WTC11 (cell line): ENCODE measurements at regions not wholly inside any gene's neighbourhood (a gene's known extent, or its start where the extent isn't known, plus 50 kb on each side); places are given as distances from the start of the nearest gene placed in this dataset.

Experiments used
- ATAC-seq: fragments of 200-7000 bp; cut with Tn5 transposase; 2 replicates; pipeline ENCODE4 v1.10.0; 2021; ENCODE audit warnings: mild to moderate bottlenecking, moderate library complexity
- CTCF ChIA-PET: fragments of 300-600 bp; sonication (Branson Sonifier 250); formaldehyde crosslinking; loops from one replicate; lab custom pipeline; 2021; ENCODE audit warnings: antibody characterized with exemption; lab: Charles Lee
- POLR2A ChIA-PET: fragments of 350-600 bp; sonication (Branson Sonifier 250); formaldehyde crosslinking; loops from one replicate; lab custom pipeline; 2021; ENCODE audit warnings: antibody characterized with exemption; lab: Charles Lee
- DNase-seq: peaks from one replicate; pipeline ENCODE4 v3.0.0; 2021; ENCODE audit warnings: low spot score
- H3K27ac Mint-ChIP-seq: 2 replicates; pipeline ENCODE4 v1.8.0; 2021; ENCODE audit warnings: mixed read lengths
- H3K27me3 Mint-ChIP-seq: 2 replicates; pipeline ENCODE4 v1.8.0; 2021; ENCODE audit warnings: low read depth, mild to moderate bottlenecking, moderate library complexity, mixed read lengths
- H3K36me3 Mint-ChIP-seq: 2 replicates; pipeline ENCODE4 v1.8.0; 2021; ENCODE audit warnings: mixed read lengths
- H3K4me1 Mint-ChIP-seq: 2 replicates; pipeline ENCODE4 v1.8.0; 2022; ENCODE audit warnings: mixed read lengths
- H3K4me3 Mint-ChIP-seq: 2 replicates; pipeline ENCODE4 v1.8.0; 2021; ENCODE audit warnings: mild to moderate bottlenecking, moderate library complexity, mixed read lengths
- H3K9me3 Mint-ChIP-seq: 2 replicates; pipeline ENCODE4 v1.8.0; 2021; ENCODE audit warnings: mixed read lengths
- CREB1 ChIP-seq: sonication (generic); formaldehyde crosslinking; IDR thresholded peaks from 2 replicates; pipeline ENCODE4 v1.8.0; 2023; ENCODE audit warnings: mild to moderate bottlenecking, missing genetic modification reagents
- FOXJ3 ChIP-seq: sonication (generic); formaldehyde crosslinking; IDR thresholded peaks from 2 replicates; pipeline ENCODE4 v1.9.0; 2021; ENCODE audit warnings: missing genetic modification reagents, mild to moderate bottlenecking, borderline replicate concordance
- GABPB1 ChIP-seq: sonication (generic); formaldehyde crosslinking; IDR thresholded peaks from 2 replicates; pipeline ENCODE4 v1.8.1; 2023; ENCODE audit warnings: mild to moderate bottlenecking, missing genetic modification reagents
- IRF2 ChIP-seq: sonication (generic); formaldehyde crosslinking; IDR thresholded peaks from 2 replicates; pipeline ENCODE4 v1.8.0; 2022; ENCODE audit warnings: low read depth, missing genetic modification reagents, borderline replicate concordance
- JAZF1 ChIP-seq: fragments of 250-450 bp; sonication (Bioruptor Pico); IDR thresholded peaks from 2 replicates; pipeline ENCODE4 v1.9.0; 2021; ENCODE audit warnings: moderate library complexity, mild to moderate bottlenecking, inconsistent platforms
- JUN ChIP-seq: sonication (generic); formaldehyde crosslinking; IDR thresholded peaks from 2 replicates; pipeline ENCODE4 v1.8.0; 2023; ENCODE audit warnings: mild to moderate bottlenecking, missing genetic modification reagents
- MYBL2 ChIP-seq: sonication (generic); formaldehyde crosslinking; IDR thresholded peaks from 2 replicates; pipeline ENCODE4 v1.8.1; 2023; ENCODE audit warnings: mild to moderate bottlenecking, moderate library complexity, missing genetic modification reagents
- NFATC4 ChIP-seq: fragments of 250-450 bp; sonication (Bioruptor Pico); IDR thresholded peaks from 2 replicates; pipeline ENCODE4 v1.9.0; 2021; ENCODE audit warnings: mild to moderate bottlenecking
- NFE2L1 ChIP-seq: sonication (generic); formaldehyde crosslinking; IDR thresholded peaks from 2 replicates; pipeline ENCODE4 v1.8.1; 2023; ENCODE audit warnings: missing genetic modification reagents
- SMAD3 ChIP-seq: sonication (generic); formaldehyde crosslinking; IDR thresholded peaks from 2 replicates; pipeline ENCODE4 v1.8.0; 2022; ENCODE audit warnings: missing genetic modification reagents, mild to moderate bottlenecking, borderline replicate concordance
- ZNF219 ChIP-seq: sonication (generic); formaldehyde crosslinking; IDR thresholded peaks from 2 replicates; pipeline ENCODE4 v1.8.0; 2023; ENCODE audit warnings: missing genetic modification reagents, mild to moderate bottlenecking, borderline replicate concordance
- ZNF317 ChIP-seq: sonication (generic); formaldehyde crosslinking; IDR thresholded peaks from 2 replicates; pipeline ENCODE4 v1.8.1; 2023; ENCODE audit warnings: low read depth, mild to moderate bottlenecking, moderate library complexity, missing genetic modification reagents, borderline replicate concordance
- TF ChIP-seq, protein P1 (sequence below): fragments of 250-450 bp; sonication (Bioruptor Pico); IDR thresholded peaks from 2 replicates; pipeline ENCODE4 v2.1.2; 2022; ENCODE audit warnings: mild to moderate bottlenecking, moderate library complexity
- TF ChIP-seq, protein P2 (sequence below): sonication (generic); formaldehyde crosslinking; IDR thresholded peaks from 2 replicates; pipeline ENCODE4 v1.8.1; 2023; ENCODE audit warnings: mild to moderate bottlenecking, missing genetic modification reagents, moderate library complexity
- TF ChIP-seq, protein P3 (sequence below): sonication (generic); formaldehyde crosslinking; IDR thresholded peaks from 2 replicates; pipeline ENCODE4 v1.8.1; 2022; ENCODE audit warnings: mild to moderate bottlenecking, missing genetic modification reagents, moderate library complexity, borderline replicate concordance
- TF ChIP-seq, protein P4 (sequence below): sonication (generic); formaldehyde crosslinking; IDR thresholded peaks from 2 replicates; pipeline ENCODE4 v1.8.0; 2022; ENCODE audit warnings: missing genetic modification reagents
- TF ChIP-seq, protein P5 (sequence below): fragments of 250-450 bp; sonication (Bioruptor Pico); conservative IDR thresholded peaks from 2 replicates; pipeline ENCODE4 v1.9.0; 2021; ENCODE audit warnings: mild to moderate bottlenecking
- TF ChIP-seq, protein P6 (sequence below): fragments of 250-450 bp; sonication (Bioruptor Pico); IDR thresholded peaks from 2 replicates; pipeline ENCODE4 v1.9.0; 2021; ENCODE audit warnings: moderate library complexity, mild to moderate bottlenecking, inconsistent platforms, borderline replicate concordance
- TF ChIP-seq, protein P7 (sequence below): fragments of 250-450 bp; sonication (Bioruptor Pico); IDR thresholded peaks from 2 replicates; pipeline ENCODE4 v1.9.0; 2021; ENCODE audit warnings: mild to moderate bottlenecking
- TF ChIP-seq, protein P8 (sequence below): sonication (generic); formaldehyde crosslinking; IDR thresholded peaks from 2 replicates; pipeline ENCODE4 v1.8.0; 2022; ENCODE audit warnings: mild to moderate bottlenecking, missing genetic modification reagents

DNA sequence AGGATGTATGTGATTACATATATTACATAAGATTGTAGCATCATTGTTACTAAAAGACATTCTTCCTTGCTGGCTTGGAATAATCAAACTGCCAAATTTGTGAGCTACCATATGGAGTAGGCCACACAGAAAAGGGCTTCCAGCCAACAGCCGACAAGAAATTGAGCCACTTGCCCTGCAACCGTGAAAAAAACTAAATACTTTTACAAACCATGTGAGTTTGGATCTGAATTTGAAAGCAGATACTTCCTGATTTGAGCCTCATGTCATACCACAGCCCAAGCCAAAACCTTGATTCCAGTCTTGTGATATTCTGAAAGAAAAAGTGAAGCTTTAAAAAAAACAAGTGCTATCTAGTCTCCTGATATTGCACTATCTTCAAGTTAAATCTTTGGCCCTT is 55.6 kb upstream of the PRMT6 start:
- no peaks in the 10 kb centered on the region for H3K36me3 Mint-ChIP-seq
- ATAC-seq = no peak
- POLR2A ChIA-PET = no interaction called here
- CTCF ChIA-PET = no interaction called here
- no peaks in the 10 kb centered on the region; the same call in 1 of the 2 replicates for H3K27me3 Mint-ChIP-seq
- no peak overlapping the region for H3K4me3 Mint-ChIP-seq
- no peak for DNase-seq
- no peak overlapping the region for H3K27ac Mint-ChIP-seq
- TF ChIP-seq NFATC4 (CRISPR knock-in tag) (no peak), ZNF317 (CRISPR knock-in tag) (no peak), JAZF1 (CRISPR knock-in tag) (no peak), CREB1 (CRISPR knock-in tag) (no peak), ZNF219 (CRISPR knock-in tag) (no peak), MYBL2 (CRISPR knock-in tag) (no peak), IRF2 (CRISPR knock-in tag) (no peak), NFE2L1 (CRISPR knock-in tag) (no peak), SMAD3 (CRISPR knock-in tag) (no peak), JUN (no peak), GABPB1 (CRISPR knock-in tag) (no peak), FOXJ3 (no peak)
- TF ChIP-seq, protein P1, sequence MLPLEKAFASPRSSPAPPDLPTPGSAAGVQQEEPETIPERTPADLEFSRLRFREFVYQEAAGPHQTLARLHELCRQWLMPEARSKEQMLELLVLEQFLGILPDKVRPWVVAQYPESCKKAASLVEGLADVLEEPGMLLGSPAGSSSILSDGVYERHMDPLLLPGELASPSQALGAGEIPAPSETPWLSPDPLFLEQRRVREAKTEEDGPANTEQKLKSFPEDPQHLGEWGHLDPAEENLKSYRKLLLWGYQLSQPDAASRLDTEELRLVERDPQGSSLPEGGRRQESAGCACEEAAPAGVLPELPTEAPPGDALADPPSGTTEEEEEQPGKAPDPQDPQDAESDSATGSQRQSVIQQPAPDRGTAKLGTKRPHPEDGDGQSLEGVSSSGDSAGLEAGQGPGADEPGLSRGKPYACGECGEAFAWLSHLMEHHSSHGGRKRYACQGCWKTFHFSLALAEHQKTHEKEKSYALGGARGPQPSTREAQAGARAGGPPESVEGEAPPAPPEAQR (CRISPR knock-in tag) = no peak
- TF ChIP-seq, protein P2, sequence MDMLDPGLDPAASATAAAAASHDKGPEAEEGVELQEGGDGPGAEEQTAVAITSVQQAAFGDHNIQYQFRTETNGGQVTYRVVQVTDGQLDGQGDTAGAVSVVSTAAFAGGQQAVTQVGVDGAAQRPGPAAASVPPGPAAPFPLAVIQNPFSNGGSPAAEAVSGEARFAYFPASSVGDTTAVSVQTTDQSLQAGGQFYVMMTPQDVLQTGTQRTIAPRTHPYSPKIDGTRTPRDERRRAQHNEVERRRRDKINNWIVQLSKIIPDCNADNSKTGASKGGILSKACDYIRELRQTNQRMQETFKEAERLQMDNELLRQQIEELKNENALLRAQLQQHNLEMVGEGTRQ (CRISPR knock-in tag) = no peak
- TF ChIP-seq, protein P3, sequence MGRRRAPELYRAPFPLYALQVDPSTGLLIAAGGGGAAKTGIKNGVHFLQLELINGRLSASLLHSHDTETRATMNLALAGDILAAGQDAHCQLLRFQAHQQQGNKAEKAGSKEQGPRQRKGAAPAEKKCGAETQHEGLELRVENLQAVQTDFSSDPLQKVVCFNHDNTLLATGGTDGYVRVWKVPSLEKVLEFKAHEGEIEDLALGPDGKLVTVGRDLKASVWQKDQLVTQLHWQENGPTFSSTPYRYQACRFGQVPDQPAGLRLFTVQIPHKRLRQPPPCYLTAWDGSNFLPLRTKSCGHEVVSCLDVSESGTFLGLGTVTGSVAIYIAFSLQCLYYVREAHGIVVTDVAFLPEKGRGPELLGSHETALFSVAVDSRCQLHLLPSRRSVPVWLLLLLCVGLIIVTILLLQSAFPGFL (CRISPR knock-in tag) = no peak
- TF ChIP-seq, protein P4, sequence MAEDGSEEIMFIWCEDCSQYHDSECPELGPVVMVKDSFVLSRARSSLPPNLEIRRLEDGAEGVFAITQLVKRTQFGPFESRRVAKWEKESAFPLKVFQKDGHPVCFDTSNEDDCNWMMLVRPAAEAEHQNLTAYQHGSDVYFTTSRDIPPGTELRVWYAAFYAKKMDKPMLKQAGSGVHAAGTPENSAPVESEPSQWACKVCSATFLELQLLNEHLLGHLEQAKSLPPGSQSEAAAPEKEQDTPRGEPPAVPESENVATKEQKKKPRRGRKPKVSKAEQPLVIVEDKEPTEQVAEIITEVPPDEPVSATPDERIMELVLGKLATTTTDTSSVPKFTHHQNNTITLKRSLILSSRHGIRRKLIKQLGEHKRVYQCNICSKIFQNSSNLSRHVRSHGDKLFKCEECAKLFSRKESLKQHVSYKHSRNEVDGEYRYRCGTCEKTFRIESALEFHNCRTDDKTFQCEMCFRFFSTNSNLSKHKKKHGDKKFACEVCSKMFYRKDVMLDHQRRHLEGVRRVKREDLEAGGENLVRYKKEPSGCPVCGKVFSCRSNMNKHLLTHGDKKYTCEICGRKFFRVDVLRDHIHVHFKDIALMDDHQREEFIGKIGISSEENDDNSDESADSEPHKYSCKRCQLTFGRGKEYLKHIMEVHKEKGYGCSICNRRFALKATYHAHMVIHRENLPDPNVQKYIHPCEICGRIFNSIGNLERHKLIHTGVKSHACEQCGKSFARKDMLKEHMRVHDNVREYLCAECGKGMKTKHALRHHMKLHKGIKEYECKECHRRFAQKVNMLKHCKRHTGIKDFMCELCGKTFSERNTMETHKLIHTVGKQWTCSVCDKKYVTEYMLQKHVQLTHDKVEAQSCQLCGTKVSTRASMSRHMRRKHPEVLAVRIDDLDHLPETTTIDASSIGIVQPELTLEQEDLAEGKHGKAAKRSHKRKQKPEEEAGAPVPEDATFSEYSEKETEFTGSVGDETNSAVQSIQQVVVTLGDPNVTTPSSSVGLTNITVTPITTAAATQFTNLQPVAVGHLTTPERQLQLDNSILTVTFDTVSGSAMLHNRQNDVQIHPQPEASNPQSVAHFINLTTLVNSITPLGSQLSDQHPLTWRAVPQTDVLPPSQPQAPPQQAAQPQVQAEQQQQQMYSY = no peak
- TF ChIP-seq, protein P5, sequence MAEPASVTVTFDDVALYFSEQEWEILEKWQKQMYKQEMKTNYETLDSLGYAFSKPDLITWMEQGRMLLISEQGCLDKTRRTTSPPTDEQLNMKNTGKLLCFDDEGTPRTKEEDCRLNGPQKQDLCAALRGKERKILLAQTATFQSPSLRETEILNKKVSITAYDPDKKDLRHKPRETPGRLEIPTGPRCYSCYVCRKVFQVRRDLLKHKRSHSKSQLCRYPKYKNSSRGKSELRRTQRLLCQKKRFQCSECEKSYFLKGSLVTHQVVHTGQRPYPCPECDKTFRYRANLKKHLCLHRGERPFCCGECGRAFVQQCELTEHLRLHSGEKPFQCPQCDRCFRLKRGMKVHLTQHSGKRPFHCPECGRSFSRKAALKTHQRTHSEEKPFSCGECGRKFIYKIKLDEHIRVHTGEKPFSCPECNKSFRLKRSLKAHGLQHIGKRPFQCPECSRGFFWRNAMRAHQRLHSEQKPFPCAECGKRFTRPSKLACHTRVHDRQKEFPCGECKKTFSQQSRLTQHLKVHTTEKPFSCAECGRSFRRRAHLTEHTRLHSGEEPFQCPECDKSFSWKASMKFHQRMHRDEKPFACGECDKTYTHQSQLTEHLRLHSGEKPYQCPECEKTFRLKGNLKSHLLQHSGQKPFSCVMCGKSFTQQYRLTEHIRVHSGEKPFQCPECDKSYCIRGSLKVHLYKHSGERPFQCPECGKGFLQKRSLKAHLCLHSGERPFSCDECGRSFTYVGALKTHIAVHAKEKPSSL (CRISPR knock-in tag) = no peak
- TF ChIP-seq, protein P6, sequence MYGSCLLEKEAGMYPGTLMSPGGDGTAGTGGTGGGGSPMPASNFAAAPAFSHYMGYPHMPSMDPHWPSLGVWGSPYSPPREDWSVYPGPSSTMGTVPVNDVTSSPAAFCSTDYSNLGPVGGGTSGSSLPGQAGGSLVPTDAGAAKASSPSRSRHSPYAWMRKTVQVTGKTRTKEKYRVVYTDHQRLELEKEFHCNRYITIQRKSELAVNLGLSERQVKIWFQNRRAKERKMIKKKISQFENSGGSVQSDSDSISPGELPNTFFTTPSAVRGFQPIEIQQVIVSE (CRISPR knock-in tag) = no peak
- TF ChIP-seq, protein P7, sequence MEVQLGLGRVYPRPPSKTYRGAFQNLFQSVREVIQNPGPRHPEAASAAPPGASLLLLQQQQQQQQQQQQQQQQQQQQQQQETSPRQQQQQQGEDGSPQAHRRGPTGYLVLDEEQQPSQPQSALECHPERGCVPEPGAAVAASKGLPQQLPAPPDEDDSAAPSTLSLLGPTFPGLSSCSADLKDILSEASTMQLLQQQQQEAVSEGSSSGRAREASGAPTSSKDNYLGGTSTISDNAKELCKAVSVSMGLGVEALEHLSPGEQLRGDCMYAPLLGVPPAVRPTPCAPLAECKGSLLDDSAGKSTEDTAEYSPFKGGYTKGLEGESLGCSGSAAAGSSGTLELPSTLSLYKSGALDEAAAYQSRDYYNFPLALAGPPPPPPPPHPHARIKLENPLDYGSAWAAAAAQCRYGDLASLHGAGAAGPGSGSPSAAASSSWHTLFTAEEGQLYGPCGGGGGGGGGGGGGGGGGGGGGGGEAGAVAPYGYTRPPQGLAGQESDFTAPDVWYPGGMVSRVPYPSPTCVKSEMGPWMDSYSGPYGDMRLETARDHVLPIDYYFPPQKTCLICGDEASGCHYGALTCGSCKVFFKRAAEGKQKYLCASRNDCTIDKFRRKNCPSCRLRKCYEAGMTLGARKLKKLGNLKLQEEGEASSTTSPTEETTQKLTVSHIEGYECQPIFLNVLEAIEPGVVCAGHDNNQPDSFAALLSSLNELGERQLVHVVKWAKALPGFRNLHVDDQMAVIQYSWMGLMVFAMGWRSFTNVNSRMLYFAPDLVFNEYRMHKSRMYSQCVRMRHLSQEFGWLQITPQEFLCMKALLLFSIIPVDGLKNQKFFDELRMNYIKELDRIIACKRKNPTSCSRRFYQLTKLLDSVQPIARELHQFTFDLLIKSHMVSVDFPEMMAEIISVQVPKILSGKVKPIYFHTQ = no peak
- TF ChIP-seq, protein P8, sequence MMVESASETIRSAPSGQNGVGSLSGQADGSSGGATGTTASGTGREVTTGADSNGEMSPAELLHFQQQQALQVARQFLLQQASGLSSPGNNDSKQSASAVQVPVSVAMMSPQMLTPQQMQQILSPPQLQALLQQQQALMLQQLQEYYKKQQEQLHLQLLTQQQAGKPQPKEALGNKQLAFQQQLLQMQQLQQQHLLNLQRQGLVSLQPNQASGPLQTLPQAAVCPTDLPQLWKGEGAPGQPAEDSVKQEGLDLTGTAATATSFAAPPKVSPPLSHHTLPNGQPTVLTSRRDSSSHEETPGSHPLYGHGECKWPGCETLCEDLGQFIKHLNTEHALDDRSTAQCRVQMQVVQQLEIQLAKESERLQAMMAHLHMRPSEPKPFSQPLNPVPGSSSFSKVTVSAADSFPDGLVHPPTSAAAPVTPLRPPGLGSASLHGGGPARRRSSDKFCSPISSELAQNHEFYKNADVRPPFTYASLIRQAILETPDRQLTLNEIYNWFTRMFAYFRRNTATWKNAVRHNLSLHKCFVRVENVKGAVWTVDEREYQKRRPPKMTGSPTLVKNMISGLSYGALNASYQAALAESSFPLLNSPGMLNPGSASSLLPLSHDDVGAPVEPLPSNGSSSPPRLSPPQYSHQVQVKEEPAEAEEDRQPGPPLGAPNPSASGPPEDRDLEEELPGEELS (CRISPR knock-in tag) = no peak
- TF ChIP-seq, all 79 proteins: peak for 0
- Mint-ChIP-seq H3K4me1 (no peaks in the 10 kb centered on the region), H3K9me3 (peaks cover 2% of the 10 kb centered on the region)
